ENCODE measurements at regions not wholly inside any gene's neighbourhood (a gene's known extent, or its start where the extent isn't known, plus 50 kb on each side); places are given as distances from the start of the nearest gene placed in this dataset.

GRCh38 chr7:85570898-85571297, 384.0 kb upstream of the SEMA3D start:
- no peak overlapping the region for H3K4me3 ChIP-seq
- no peak for ATAC-seq (ENCODE audit: insufficient read depth, low FRiP score)
- TF ChIP-seq CTCF (IDR thresholded peaks at IDR 0.05; ENCODE audit: control extremely low read depth, extremely low read depth), result no peak
- H3K27ac ChIP-seq (ENCODE audit: low read depth in 1 of 2, low read length in 1 of 2), result no peak overlapping the region
- peaks cover 0 to 8% (median 0%) of the 10 kb centered on the region in 5 donors for H3K4me1 ChIP-seq (ENCODE audit: control insufficient read depth in 5 of 5, insufficient read depth in 5 of 5, low read length in 5 of 5)
- peak in 2 of 3 donors; percentile 89 to 94 for DNase-seq
- 59 to 72% methylated on average over 1 of the region's 1 CpG for WGBS, 2 donors
- no peaks in the 10 kb centered on the region for H3K36me3 ChIP-seq (ENCODE audit: control insufficient read depth in 4 of 4, insufficient read depth in 4 of 4, low read length in 4 of 4)
- H3K9ac ChIP-seq (ENCODE audit: insufficient read depth in 1 of 2, low read length in 2 of 2), result no peak overlapping the region
- no peaks in the 10 kb centered on the region for H3K9me3 ChIP-seq (ENCODE audit: control insufficient read depth in 4 of 4, insufficient read depth in 3 of 4, low read length in 3 of 4)
- no peaks in the 10 kb centered on the region for H3K27me3 ChIP-seq (ENCODE audit: control insufficient read depth in 3 of 3, insufficient read depth in 3 of 3, low read length in 2 of 3)

GRCh38 chr7:85567983-85568382, 381.1 kb upstream of the SEMA3D start:
- no peak for ATAC-seq (ENCODE audit: insufficient read depth, low FRiP score)
- peaks cover 0 to 24% (median 0%) of the 10 kb centered on the region in 5 donors for H3K4me1 ChIP-seq (ENCODE audit: control insufficient read depth in 5 of 5, insufficient read depth in 5 of 5, low read length in 5 of 5)
- H3K27ac ChIP-seq (ENCODE audit: low read depth in 1 of 2, low read length in 1 of 2), result no peak overlapping the region
- TF ChIP-seq CTCF (IDR thresholded peaks at IDR 0.05; ENCODE audit: control extremely low read depth, extremely low read depth), result no peak
- H3K4me3 ChIP-seq, result no peak overlapping the region
- H3K36me3 ChIP-seq (ENCODE audit: control insufficient read depth in 4 of 4, insufficient read depth in 4 of 4, low read length in 4 of 4), result no peaks in the 10 kb centered on the region
- H3K9ac ChIP-seq (ENCODE audit: insufficient read depth in 1 of 2, low read length in 2 of 2), result no peak overlapping the region
- no peak for DNase-seq
- no peaks in the 10 kb centered on the region for H3K9me3 ChIP-seq (ENCODE audit: control insufficient read depth in 4 of 4, insufficient read depth in 3 of 4, low read length in 3 of 4)
- H3K27me3 ChIP-seq (ENCODE audit: control insufficient read depth in 3 of 3, insufficient read depth in 3 of 3, low read length in 2 of 3), result no peaks in the 10 kb centered on the region

- Histone ChIP-seq H3K9me3 (ENCODE audit: control insufficient read depth in 4 of 4, insufficient read depth in 3 of 4, low read length in 3 of 4) (no peaks in the 10 kb centered on the region), H3K4me3 (no peak overlapping the region), H3K4me1 (ENCODE audit: control insufficient read depth in 5 of 5, insufficient read depth in 5 of 5, low read length in 5 of 5) (peaks cover 0 to 24% (median 0%) of the 10 kb centered on the region in 5 donors), H3K36me3 (ENCODE audit: control insufficient read depth in 4 of 4, insufficient read depth in 4 of 4, low read length in 4 of 4) (no peaks in the 10 kb centered on the region), H3K27me3 (ENCODE audit: control insufficient read depth in 3 of 3, insufficient read depth in 3 of 3, low read length in 2 of 3) (no peaks in the 10 kb centered on the region), H3K27ac (ENCODE audit: low read depth in 1 of 2, low read length in 1 of 2) (no peak overlapping the region), H3K9ac (ENCODE audit: insufficient read depth in 1 of 2, low read length in 2 of 2) (no peak overlapping the region)
- ATAC-seq (ENCODE audit: insufficient read depth, low FRiP score) (no peak), DNase-seq (peak in 2 of 3 donors; percentile 84)
- no peak for TF ChIP-seq CTCF (IDR thresholded peaks at IDR 0.05; ENCODE audit: control extremely low read depth, extremely low read depth)
- 88 to 93% methylated on average over 14 of the region's 14 CpGs for WGBS, 2 donors
Observed at GRCh38 chr7:85566095-85566794, 379.4 kb upstream of the SEMA3D start.

DNA sequence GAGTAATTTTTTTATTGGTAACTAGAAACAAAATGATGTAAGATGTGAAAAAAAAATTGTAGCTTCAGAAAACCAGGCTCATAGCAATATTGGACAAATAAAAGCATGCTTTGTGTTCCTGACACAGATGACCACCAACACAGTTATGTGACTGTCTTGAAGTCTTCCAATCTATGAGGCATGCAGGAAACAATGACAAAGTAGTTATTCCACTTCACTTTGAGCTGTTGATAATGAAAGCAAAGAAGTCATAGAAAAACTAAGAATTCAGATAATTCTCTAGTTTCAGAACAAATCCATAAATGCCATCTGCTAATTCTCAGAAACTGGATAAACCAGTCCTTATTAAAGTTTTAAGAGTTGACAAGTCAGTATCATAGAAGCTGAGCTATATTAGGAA, 378.4 kb upstream of the SEMA3D start:
- DNase-seq, result peak in 2 of 3 donors; percentile 20 to 26
- H3K27ac ChIP-seq (ENCODE audit: low read depth in 1 of 2, low read length in 1 of 2), result no peak overlapping the region
- H3K4me3 ChIP-seq, result no peak overlapping the region
- H3K36me3 ChIP-seq (ENCODE audit: control insufficient read depth in 4 of 4, insufficient read depth in 4 of 4, low read length in 4 of 4), result no peaks in the 10 kb centered on the region
- no peaks in the 10 kb centered on the region for H3K27me3 ChIP-seq (ENCODE audit: control insufficient read depth in 3 of 3, insufficient read depth in 3 of 3, low read length in 2 of 3)
- TF ChIP-seq CTCF (IDR thresholded peaks at IDR 0.05; ENCODE audit: control extremely low read depth, extremely low read depth), result no peak
- H3K9ac ChIP-seq (ENCODE audit: insufficient read depth in 1 of 2, low read length in 2 of 2), result no peak overlapping the region
- H3K9me3 ChIP-seq (ENCODE audit: control insufficient read depth in 4 of 4, insufficient read depth in 3 of 4, low read length in 3 of 4), result no peaks in the 10 kb centered on the region
- peaks cover 0 to 24% (median 0%) of the 10 kb centered on the region in 5 donors for H3K4me1 ChIP-seq (ENCODE audit: control insufficient read depth in 5 of 5, insufficient read depth in 5 of 5, low read length in 5 of 5)
- ATAC-seq (ENCODE audit: insufficient read depth, low FRiP score), result no peak
